H1 (cell line): ENCODE measurements at regions not wholly inside any gene's neighbourhood (a gene's known extent, or its start where the extent isn't known, plus 50 kb on each side); places are given as distances from the start of the nearest gene placed in this dataset.

Experiments used
- CTCF ChIA-PET: fragments of 300-600 bp; sonication (Branson Sonifier 250); formaldehyde crosslinking; loops from one replicate; lab custom pipeline; 2021; ENCODE audit not compliant: partially characterized antibody; lab: Charles Lee
- POLR2A ChIA-PET: fragments of 300-600 bp; sonication (Branson Sonifier 250); formaldehyde crosslinking; loops from one replicate; lab custom pipeline; 2021; ENCODE audit warnings: inconsistent platforms; ENCODE audit not compliant: partially characterized antibody; lab: Charles Lee
- DNase-seq, 2 experiments: peaks; one replicate each; pipeline versions ENCODE4 v3.0.0 to v3.0.0-alpha.2; 2010 to 2022; ENCODE audit warnings: low spot score in 2 of 2, low read depth in 1 of 2, mixed read lengths in 1 of 2
- FAIRE-seq: peaks from 2 replicates; lab custom pipeline; 2011; peaks lifted over from hg19 to GRCh38; lab: Jason Lieb, UNC
- H2AFZ ChIP-seq: 2 replicates; pipeline ENCODE4 v1.8.1; 2012; ENCODE audit warnings: low read length, inconsistent platforms
- H2AK5ac ChIP-seq: 2 replicates; pipeline ENCODE4 v1.6.1; 2013; ENCODE audit warnings: low read depth, low read length
- H2BK120ac ChIP-seq: replicated peaks from 2 replicates; pipeline ENCODE3; 2013; ENCODE audit warnings: low read depth, low read length, inconsistent platforms
- H2BK12ac ChIP-seq: 2 replicates; pipeline ENCODE4 v1.6.1; 2013; ENCODE audit warnings: low read depth, low read length
- H2BK15ac ChIP-seq: 2 replicates; pipeline ENCODE4 v1.6.1; 2013; ENCODE audit warnings: low read length
- H2BK20ac ChIP-seq: 2 replicates; pipeline ENCODE4 v1.6.1; 2013; ENCODE audit warnings: low read length
- H2BK5ac ChIP-seq: 2 replicates; pipeline ENCODE4 v1.6.1; 2013; ENCODE audit warnings: low read depth, low read length
- H3K14ac ChIP-seq: 2 replicates; pipeline ENCODE4 v1.6.1; 2013; ENCODE audit warnings: inconsistent platforms; ENCODE audit not compliant: insufficient read length
- H3K18ac ChIP-seq: 2 replicates; pipeline ENCODE4 v1.6.1; 2013; ENCODE audit warnings: low read length; ENCODE audit errors: extremely low read depth
- H3K23ac ChIP-seq: 2 replicates; pipeline ENCODE4 v1.6.1; 2013; ENCODE audit warnings: inconsistent platforms; ENCODE audit not compliant: insufficient read length
- H3K23me2 ChIP-seq: 2 replicates; pipeline ENCODE4 v1.6.1; 2013; ENCODE audit warnings: low read depth, low read length
- H3K27ac ChIP-seq: 2 replicates; pipeline ENCODE4 v1.6.1; 2011; ENCODE audit warnings: low read depth, low read length, inconsistent platforms
- H3K27me3 ChIP-seq, 4 experiments: replicated peaks in 1 of 4; 1 replicate in 1 of 4; 2 replicates in 3 of 4; pipeline versions ENCODE4 v1.6.1 to v1.8.1; 2011 to 2013; ENCODE audit warnings: low read length in 3 of 4, mild to moderate bottlenecking in 3 of 4, inconsistent platforms in 2 of 4, mixed read lengths in 2 of 4, moderate library complexity in 1 of 4; ENCODE audit not compliant: control insufficient read depth in 3 of 4, insufficient read depth in 3 of 4; ENCODE audit errors: extremely low read depth in 1 of 4
- H3K36me3 ChIP-seq, 4 experiments: 2 replicates each; pipeline versions ENCODE4 v1.6.1 to v1.8.1; 2011 to 2013; ENCODE audit warnings: mild to moderate bottlenecking in 4 of 4, low read length in 3 of 4, moderate library complexity in 2 of 4, control low read depth in 1 of 4, inconsistent platforms in 1 of 4; ENCODE audit not compliant: insufficient read depth in 4 of 4, control insufficient read depth in 2 of 4
- H3K4ac ChIP-seq: replicated peaks from 2 replicates; pipeline ENCODE3; 2013; ENCODE audit warnings: low read length, low read depth, mixed read lengths, inconsistent platforms; ENCODE audit not compliant: insufficient read length
- H3K4me1 ChIP-seq, 4 experiments: replicated peaks in 1 of 4; 1 replicate in 1 of 4; 2 replicates in 3 of 4; pipeline versions ENCODE4 v1.6.1 to v1.8.1; 2011 to 2013; ENCODE audit warnings: low read length in 3 of 4, inconsistent platforms in 2 of 4, mixed read lengths in 1 of 4; ENCODE audit not compliant: insufficient read depth in 4 of 4, control insufficient read depth in 3 of 4
- H3K4me2 ChIP-seq, 2 experiments: 2 replicates each; pipeline versions ENCODE4 v1.6.1 to v1.8.1; 2011 to 2013; ENCODE audit warnings: low read depth in 2 of 2, low read length in 2 of 2, control low read depth in 1 of 2, inconsistent platforms in 1 of 2, mild to moderate bottlenecking in 1 of 2; ENCODE audit not compliant: insufficient read depth in 1 of 2
- H3K4me3 ChIP-seq, 4 experiments: fragments of 200-600, 300-600 bp in 1 of 4; sonication (generic), shearing (Covaris generic), sonication (Bioruptor Twin) in 1 of 4; 2 replicates each; pipeline versions ENCODE4 v1.5.1 to v1.8.1; 2011 to 2016; ENCODE audit warnings: low read length in 4 of 4, low read depth in 3 of 4, control low read depth in 2 of 4, inconsistent platforms in 2 of 4, mild to moderate bottlenecking in 2 of 4, mixed read lengths in 1 of 4, moderate library complexity in 1 of 4; ENCODE audit not compliant: insufficient read depth in 2 of 4; ENCODE audit errors: extremely low read depth in 1 of 4
- H3K56ac ChIP-seq: replicated peaks from 2 replicates; pipeline ENCODE3; 2013; ENCODE audit warnings: low read depth, mild to moderate bottlenecking, mixed read lengths, low read length, inconsistent platforms; ENCODE audit not compliant: insufficient read length
- H3K79me1 ChIP-seq: 2 replicates; pipeline ENCODE4 v1.6.1; 2013; ENCODE audit warnings: low read depth, low read length, control low read depth
- H3K79me2 ChIP-seq, 2 experiments: 2 replicates each; pipeline versions ENCODE4 v1.6.1 to v1.8.1; 2012 to 2013; ENCODE audit warnings: low read length in 2 of 2, mild to moderate bottlenecking in 2 of 2, inconsistent platforms in 1 of 2; ENCODE audit not compliant: insufficient read depth in 2 of 2, control insufficient read depth in 1 of 2
- H3K9ac ChIP-seq, 4 experiments: replicated peaks in 1 of 4; 1 replicate in 1 of 4; 2 replicates in 3 of 4; pipeline versions ENCODE4 v1.6.1 to v1.8.1; 2011 to 2013; ENCODE audit warnings: low read depth in 3 of 4, low read length in 3 of 4, control low read depth in 2 of 4, mild to moderate bottlenecking in 2 of 4, moderate library complexity in 2 of 4, inconsistent platforms in 1 of 4; ENCODE audit errors: extremely low read depth in 1 of 4
- H3K9me3 ChIP-seq, 2 experiments: 2 replicates each; pipeline versions ENCODE4 v1.6.1 to v1.8.1; 2012 to 2013; ENCODE audit warnings: mild to moderate bottlenecking in 2 of 2, moderate library complexity in 2 of 2, control low read depth in 1 of 2, inconsistent platforms in 1 of 2, low read depth in 1 of 2, low read length in 1 of 2, mixed read lengths in 1 of 2; ENCODE audit not compliant: insufficient read depth in 2 of 2
- H4K20me1 ChIP-seq, 2 experiments: replicated peaks in 1 of 2; 2 replicates each; pipeline versions ENCODE3 to v1.8.1; 2011 to 2013; ENCODE audit warnings: inconsistent platforms in 2 of 2, low read length in 2 of 2, mild to moderate bottlenecking in 1 of 2; ENCODE audit not compliant: insufficient read depth in 2 of 2, control insufficient read depth in 1 of 2
- H4K5ac ChIP-seq: 2 replicates; pipeline ENCODE4 v1.6.1; 2013; ENCODE audit warnings: low read length, low read depth, mixed read lengths, inconsistent platforms; ENCODE audit not compliant: insufficient read length
- H4K8ac ChIP-seq: 2 replicates; pipeline ENCODE4 v1.8.0; 2013; ENCODE audit warnings: mild to moderate bottlenecking, moderate library complexity, low read length, inconsistent platforms; ENCODE audit not compliant: insufficient read depth; ENCODE audit errors: extremely low read depth
- H4K91ac ChIP-seq: replicated peaks from 2 replicates; pipeline ENCODE3; 2013; ENCODE audit warnings: low read length, mixed read lengths, inconsistent platforms; ENCODE audit not compliant: insufficient read length
- BCL11A ChIP-seq, 2 experiments: IDR thresholded peaks; one replicate each; pipeline ENCODE4 v1.6.1; 2011; ENCODE audit warnings: low read depth in 2 of 2, low read length in 2 of 2, mild to moderate bottlenecking in 2 of 2
- FOSL1 ChIP-seq: IDR thresholded peaks from 2 replicates; pipeline ENCODE4 v1.6.1; 2011; ENCODE audit warnings: mild to moderate bottlenecking, low read depth, low read length, moderate library complexity; ENCODE audit not compliant: insufficient read depth
- JUN ChIP-seq: IDR thresholded peaks from 2 replicates; pipeline ENCODE4 v1.6.1; 2011; ENCODE audit warnings: low read depth, mild to moderate bottlenecking, improper control_type of control experiment, low read length
- NANOG ChIP-seq: IDR thresholded peaks from 2 replicates; pipeline ENCODE4 v1.6.1; 2011; ENCODE audit warnings: low read length, low read depth, mild to moderate bottlenecking, inconsistent platforms; ENCODE audit not compliant: insufficient read depth, poor library complexity, severe bottlenecking
- POLR2A ChIP-seq, 2 experiments: IDR thresholded peaks; 1 replicate in 1 of 2; 2 replicates in 1 of 2; pipeline ENCODE4 v1.6.1; 2011; ENCODE audit warnings: low read depth in 2 of 2, low read length in 2 of 2, mild to moderate bottlenecking in 2 of 2; ENCODE audit errors: control extremely low read depth in 1 of 2
- RNF2 ChIP-seq: fragments of 200-900, 300-1000 bp; sonication (generic); IDR thresholded peaks from 2 replicates; pipeline ENCODE4 v1.7.1; 2016; ENCODE audit warnings: borderline replicate concordance, low read depth, mild to moderate bottlenecking, antibody characterized with exemption, low read length; ENCODE audit not compliant: poor library complexity, severe bottlenecking; ENCODE audit errors: missing control alignments
- RXRA ChIP-seq: IDR thresholded peaks from 2 replicates; pipeline ENCODE4 v1.6.1; 2011; ENCODE audit warnings: low read depth, mild to moderate bottlenecking, low read length, moderate library complexity; ENCODE audit not compliant: insufficient read depth
- SP4 ChIP-seq: IDR thresholded peaks from 2 replicates; pipeline ENCODE4 v1.6.1; 2012; ENCODE audit warnings: low read length, inconsistent platforms
- SRF ChIP-seq: IDR thresholded peaks from 2 replicates; pipeline ENCODE4 v1.6.1; 2011; ENCODE audit warnings: mild to moderate bottlenecking, low read depth, low read length, moderate library complexity
- TEAD4 ChIP-seq: IDR thresholded peaks from 2 replicates; pipeline ENCODE4 v1.6.1; 2012; ENCODE audit warnings: low read depth, low read length, inconsistent platforms, mixed read lengths
- ZNF274 ChIP-seq: IDR thresholded peaks from 2 replicates; pipeline ENCODE4 v1.7.0; 2012; ENCODE audit warnings: low read length, borderline replicate concordance; ENCODE audit errors: extremely low read depth
- WGBS, 2 experiments: shearing (Covaris generic) in 1 of 2; methylation state at CpG; one replicate each; pipeline versions ENCODE4 v1.1.6 to v1.1.7; 2013 to 2015; ENCODE audit warnings: low lambda C conversion rate in 2 of 2, mixed read lengths in 2 of 2, inconsistent platforms in 1 of 2, low coverage in 1 of 2, missing lambda C conversion rate in 1 of 2; ENCODE audit not compliant: insufficient replicate concordance in 2 of 2, insufficient coverage in 1 of 2, insufficient read length in 1 of 2; ENCODE audit errors: extremely low coverage in 1 of 2, missing lambda C conversion rate in 1 of 2; 5-methylcytosine and 5-hydroxymethylcytosine counted together

DNA sequence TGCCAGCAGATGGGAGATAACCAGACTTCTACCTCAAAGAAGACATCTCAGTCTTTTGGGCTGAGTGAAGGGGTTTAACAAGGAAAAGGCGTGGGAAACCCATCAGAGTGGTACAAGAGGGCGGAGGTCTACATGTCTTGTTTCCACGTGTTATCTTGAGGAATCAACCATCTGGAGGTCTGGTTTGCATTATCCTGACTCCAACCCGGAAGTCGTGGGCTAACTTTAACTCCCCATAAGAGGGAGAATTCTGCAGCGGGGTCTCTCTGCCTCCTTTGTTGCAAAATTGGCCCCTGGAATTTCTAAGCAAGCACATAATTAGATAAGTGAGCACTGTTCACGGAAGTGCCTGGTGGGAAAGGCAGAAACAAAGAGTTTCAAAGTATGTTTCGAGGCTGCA lies 398.7 kb upstream of the C16orf82 start:
- Histone ChIP-seq H3K27me3 (no peaks in the 10 kb centered on the region), H3K36me3 (no peaks in the 10 kb centered on the region), H2BK15ac (no peak overlapping the region), H4K8ac (no peak overlapping the region), H2BK12ac (no peak overlapping the region), H2BK20ac (no peak overlapping the region), H3K79me1 (no peaks in the 10 kb centered on the region), H3K23me2 (no peaks in the 10 kb centered on the region), H3K23ac (no peak overlapping the region), H2BK5ac (no peak overlapping the region), H3K18ac (no peak overlapping the region), H3K4me3 (no peak overlapping the region), H4K20me1 (no peaks in the 10 kb centered on the region), H2BK120ac (no peak overlapping the region), H3K14ac (no peak overlapping the region), H4K91ac (no peak overlapping the region), H3K9ac (no peak overlapping the region), H2AFZ (peak overlapping the region; percentile 42; the same call in 1 of the 2 replicates), H4K5ac (no peak overlapping the region), H2AK5ac (no peak overlapping the region)
- ChIA-PET POLR2A (no interaction called here), CTCF (interaction anchor here (0.8 to 1.1 kb wide), 2 partner anchors 22 to 32 kb away, joined by 3 to 4 read pairs; no protein-coding TSS in a partner anchor)
- FAIRE-seq (no peak), DNase-seq (no peak)
- no peak for TF ChIP-seq JUN
- no peak for TF ChIP-seq SP4
- no peak for TF ChIP-seq BCL11A (IDR thresholded peaks at IDR 0.05; ENCODE audit: low read depth in 2 of 2, low read length in 2 of 2)
- no peak for TF ChIP-seq RNF2
- TF ChIP-seq SRF = no peak
- no peak for TF ChIP-seq NANOG
- TF ChIP-seq FOSL1 = no peak
- no peak for TF ChIP-seq POLR2A (IDR thresholded peaks at IDR 0.05; ENCODE audit: control extremely low read depth in 1 of 2, low read depth in 2 of 2, low read length in 2 of 2)
- TF ChIP-seq RXRA = no peak
- TF ChIP-seq TEAD4 = no peak
- no peak for TF ChIP-seq ZNF274
- TF ChIP-seq, all 59 proteins: peak for 0
- Histone ChIP-seq H3K4me2 (no peak overlapping the region), H3K9me3 (0 out of 4 replicates have a peak, but pooled peaks cover 0 to 2% of the 10 kb centered on the region in 2 experiments), H3K27ac (no peak overlapping the region), H3K4me1 (peaks cover 0 to 2% (median 1%) of the 10 kb centered on the region in 4 experiments; a peak in 2 of 7 replicates), H3K4ac (no peak overlapping the region), H3K79me2 (no peaks in the 10 kb centered on the region), H3K56ac (no peak overlapping the region)
- WGBS, 2 experiments = 91% methylated on average over 8 of the region's 8 CpGs; no CpG with 5 or more reads in 1 of the 2 experiments
